Neural cell (in vitro differentiated cells): ENCODE measurements at regions not wholly inside any gene's neighbourhood (a gene's known extent, or its start where the extent isn't known, plus 50 kb on each side); places are given as distances from the start of the nearest gene placed in this dataset.

ENCODE experiments used
- CTCF ChIP-seq: fragments of 450-650 bp; IDR thresholded peaks from 2 replicates; pipeline ENCODE4 v1.5.1; 2014; ENCODE audit warnings: antibody characterized with exemption, mild to moderate bottlenecking, moderate library complexity; ENCODE audit not compliant: poor library complexity, severe bottlenecking
- EP300 ChIP-seq: fragments of 450-650 bp; conservative IDR thresholded peaks from 2 replicates; pipeline ENCODE4 v1.6.1; 2014; ENCODE audit warnings: antibody characterized with exemption, mild to moderate bottlenecking, moderate library complexity; ENCODE audit not compliant: poor library complexity, severe bottlenecking
- EZH2 ChIP-seq: fragments of 200-600, 300-800 bp; shearing (Covaris generic), sonication (generic); IDR thresholded peaks from 2 replicates; pipeline ENCODE4 v1.6.1; 2014; ENCODE audit warnings: antibody characterized with exemption, low read length, borderline replicate concordance, mild to moderate bottlenecking; ENCODE audit not compliant: insufficient read depth, poor library complexity, severe bottlenecking
- MXI1 ChIP-seq: fragments of 450-650 bp; conservative IDR thresholded peaks from 2 replicates; pipeline ENCODE4 v1.6.1; 2014; ENCODE audit warnings: antibody characterized with exemption, mild to moderate bottlenecking; ENCODE audit not compliant: poor library complexity, severe bottlenecking
- RAD21 ChIP-seq: fragments of 450-650 bp; conservative IDR thresholded peaks from 2 replicates; pipeline ENCODE4 v1.6.1; 2014; ENCODE audit warnings: antibody characterized with exemption, mild to moderate bottlenecking, moderate library complexity
- TAF1 ChIP-seq: IDR thresholded peaks from 2 replicates; pipeline ENCODE4 v1.6.1; 2012; ENCODE audit warnings: low read depth

GRCh38 chr9:80926611-80927010, 762.7 kb downstream of the TLE1 start:
- TF ChIP-seq CTCF = no peak
- no peak for TF ChIP-seq RAD21
- TF ChIP-seq EZH2 = no peak
- TF ChIP-seq EP300 = no peak
- TF ChIP-seq TAF1 = no peak
- TF ChIP-seq MXI1 = no peak
